ENCODE measurements at regions not wholly inside any gene's neighbourhood (a gene's known extent, or its start where the extent isn't known, plus 50 kb on each side); places are given as distances from the start of the nearest gene placed in this dataset.

DNA sequence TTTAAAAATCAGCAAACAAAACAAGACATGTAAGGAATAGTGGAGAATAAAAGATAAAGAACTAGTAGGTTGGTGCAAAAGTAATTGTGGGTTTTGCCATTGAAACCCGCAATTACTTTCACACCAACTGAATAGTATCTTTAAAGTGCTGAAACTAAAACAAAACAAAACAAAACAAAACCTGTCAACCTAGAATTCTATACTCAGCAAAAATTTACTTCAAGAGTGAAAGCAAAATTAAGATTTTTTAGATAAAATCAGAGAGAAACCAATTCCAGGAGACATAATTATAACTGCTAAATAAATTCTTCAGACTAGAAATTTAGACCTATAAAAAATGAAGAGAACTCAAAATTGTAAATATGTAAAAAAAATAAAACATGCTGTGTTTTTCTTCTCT lies 114.0 kb upstream of the TSPAN2 start (continued):
- TF ChIP-seq ZNF565 (CRISPR knock-in tag; conservative IDR thresholded peaks at IDR 0.05; ENCODE audit: low read depth), result no peak
- TF ChIP-seq, protein P1, sequence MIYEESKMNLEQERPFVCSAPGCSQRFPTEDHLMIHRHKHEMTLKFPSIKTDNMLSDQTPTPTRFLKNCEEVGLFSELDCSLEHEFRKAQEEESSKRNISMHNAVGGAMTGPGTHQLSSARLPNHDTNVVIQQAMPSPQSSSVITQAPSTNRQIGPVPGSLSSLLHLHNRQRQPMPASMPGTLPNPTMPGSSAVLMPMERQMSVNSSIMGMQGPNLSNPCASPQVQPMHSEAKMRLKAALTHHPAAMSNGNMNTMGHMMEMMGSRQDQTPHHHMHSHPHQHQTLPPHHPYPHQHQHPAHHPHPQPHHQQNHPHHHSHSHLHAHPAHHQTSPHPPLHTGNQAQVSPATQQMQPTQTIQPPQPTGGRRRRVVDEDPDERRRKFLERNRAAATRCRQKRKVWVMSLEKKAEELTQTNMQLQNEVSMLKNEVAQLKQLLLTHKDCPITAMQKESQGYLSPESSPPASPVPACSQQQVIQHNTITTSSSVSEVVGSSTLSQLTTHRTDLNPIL (CRISPR knock-in tag; IDR thresholded peaks at IDR 0.05; ENCODE audit: low read depth), result no peak
- no peak for TF ChIP-seq BACH2 (CRISPR knock-in tag; IDR thresholded peaks at IDR 0.05; ENCODE audit: borderline replicate concordance)
- no peak for TF ChIP-seq SNAI2 (CRISPR knock-in tag; IDR thresholded peaks at IDR 0.05)
- no peak for TF ChIP-seq ISL1 (CRISPR knock-in tag; IDR thresholded peaks at IDR 0.05)
- no peak for TF ChIP-seq PPARA (CRISPR knock-in tag; IDR thresholded peaks at IDR 0.05; ENCODE audit: borderline replicate concordance)
- TF ChIP-seq ZC3H10 (CRISPR knock-in tag; IDR thresholded peaks at IDR 0.05), result no peak
- no peak for TF ChIP-seq GLIS3 (CRISPR knock-in tag; IDR thresholded peaks at IDR 0.05)
- TF ChIP-seq, protein P2, sequence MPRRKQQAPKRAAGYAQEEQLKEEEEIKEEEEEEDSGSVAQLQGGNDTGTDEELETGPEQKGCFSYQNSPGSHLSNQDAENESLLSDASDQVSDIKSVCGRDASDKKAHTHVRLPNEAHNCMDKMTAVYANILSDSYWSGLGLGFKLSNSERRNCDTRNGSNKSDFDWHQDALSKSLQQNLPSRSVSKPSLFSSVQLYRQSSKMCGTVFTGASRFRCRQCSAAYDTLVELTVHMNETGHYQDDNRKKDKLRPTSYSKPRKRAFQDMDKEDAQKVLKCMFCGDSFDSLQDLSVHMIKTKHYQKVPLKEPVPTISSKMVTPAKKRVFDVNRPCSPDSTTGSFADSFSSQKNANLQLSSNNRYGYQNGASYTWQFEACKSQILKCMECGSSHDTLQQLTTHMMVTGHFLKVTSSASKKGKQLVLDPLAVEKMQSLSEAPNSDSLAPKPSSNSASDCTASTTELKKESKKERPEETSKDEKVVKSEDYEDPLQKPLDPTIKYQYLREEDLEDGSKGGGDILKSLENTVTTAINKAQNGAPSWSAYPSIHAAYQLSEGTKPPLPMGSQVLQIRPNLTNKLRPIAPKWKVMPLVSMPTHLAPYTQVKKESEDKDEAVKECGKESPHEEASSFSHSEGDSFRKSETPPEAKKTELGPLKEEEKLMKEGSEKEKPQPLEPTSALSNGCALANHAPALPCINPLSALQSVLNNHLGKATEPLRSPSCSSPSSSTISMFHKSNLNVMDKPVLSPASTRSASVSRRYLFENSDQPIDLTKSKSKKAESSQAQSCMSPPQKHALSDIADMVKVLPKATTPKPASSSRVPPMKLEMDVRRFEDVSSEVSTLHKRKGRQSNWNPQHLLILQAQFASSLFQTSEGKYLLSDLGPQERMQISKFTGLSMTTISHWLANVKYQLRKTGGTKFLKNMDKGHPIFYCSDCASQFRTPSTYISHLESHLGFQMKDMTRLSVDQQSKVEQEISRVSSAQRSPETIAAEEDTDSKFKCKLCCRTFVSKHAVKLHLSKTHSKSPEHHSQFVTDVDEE (CRISPR knock-in tag; IDR thresholded peaks at IDR 0.05), result no peak

DNA sequence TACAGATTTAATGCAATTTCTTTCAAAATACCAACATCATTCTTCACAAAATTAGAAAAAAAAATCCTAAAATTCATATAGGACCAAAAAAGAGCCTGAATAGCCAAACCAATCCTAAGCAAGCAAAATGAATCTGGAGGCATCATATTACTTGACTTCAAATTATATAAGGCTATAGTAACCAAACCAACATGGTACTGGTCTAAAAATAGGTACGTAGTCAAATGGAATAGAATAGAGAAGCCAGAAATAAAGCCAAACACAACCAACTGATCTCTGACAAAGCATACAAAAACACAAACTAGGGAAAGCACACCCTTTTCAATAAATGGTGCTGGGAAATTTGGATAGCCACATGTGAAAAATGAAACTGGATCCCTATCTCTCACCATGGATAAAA lies 112.3 kb upstream of the TSPAN2 start:
- ATAC-seq, result no peak
- TF ChIP-seq, protein P3, sequence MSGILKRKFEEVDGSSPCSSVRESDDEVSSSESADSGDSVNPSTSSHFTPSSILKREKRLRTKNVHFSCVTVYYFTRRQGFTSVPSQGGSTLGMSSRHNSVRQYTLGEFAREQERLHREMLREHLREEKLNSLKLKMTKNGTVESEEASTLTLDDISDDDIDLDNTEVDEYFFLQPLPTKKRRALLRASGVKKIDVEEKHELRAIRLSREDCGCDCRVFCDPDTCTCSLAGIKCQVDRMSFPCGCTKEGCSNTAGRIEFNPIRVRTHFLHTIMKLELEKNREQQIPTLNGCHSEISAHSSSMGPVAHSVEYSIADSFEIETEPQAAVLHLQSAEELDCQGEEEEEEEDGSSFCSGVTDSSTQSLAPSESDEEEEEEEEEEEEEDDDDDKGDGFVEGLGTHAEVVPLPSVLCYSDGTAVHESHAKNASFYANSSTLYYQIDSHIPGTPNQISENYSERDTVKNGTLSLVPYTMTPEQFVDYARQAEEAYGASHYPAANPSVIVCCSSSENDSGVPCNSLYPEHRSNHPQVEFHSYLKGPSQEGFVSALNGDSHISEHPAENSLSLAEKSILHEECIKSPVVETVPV (CRISPR knock-in tag; IDR thresholded peaks at IDR 0.05), result no peak
- no peak for TF ChIP-seq TOX (CRISPR knock-in tag; IDR thresholded peaks at IDR 0.05; ENCODE audit: borderline replicate concordance)
- TF ChIP-seq, protein P1 (CRISPR knock-in tag; IDR thresholded peaks at IDR 0.05; ENCODE audit: low read depth), result no peak

DNA sequence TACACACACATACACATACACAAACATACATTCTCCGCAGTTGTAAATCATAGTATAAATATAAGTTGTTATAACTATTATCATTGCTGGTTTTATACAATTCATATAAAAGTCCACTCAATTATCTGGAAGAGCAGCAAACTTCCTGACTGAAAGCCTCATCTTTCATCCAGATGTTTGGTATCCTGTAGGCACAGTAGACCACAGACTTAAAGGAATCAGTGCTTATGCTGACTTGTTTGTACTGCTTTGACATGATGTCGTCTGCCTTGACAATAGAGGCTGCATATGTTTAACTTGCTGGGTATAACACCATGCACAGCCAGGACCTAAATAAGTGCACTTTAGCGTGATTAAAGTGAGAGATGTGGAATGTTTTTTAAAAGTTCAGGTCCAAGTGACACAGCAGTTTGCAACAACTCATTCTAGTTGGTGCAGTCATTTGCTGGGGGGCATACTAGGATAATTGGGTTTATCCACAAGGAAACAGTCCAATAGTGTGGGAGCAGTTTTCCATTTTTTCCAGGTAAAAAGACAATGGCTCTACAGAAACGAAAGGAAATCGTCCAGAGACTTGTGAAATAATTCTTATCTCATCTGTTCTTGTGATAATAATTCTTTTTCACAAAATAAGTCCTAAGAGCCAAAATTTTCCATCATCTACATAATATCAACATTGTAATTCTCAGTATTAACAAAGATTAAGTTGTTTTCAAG lies 110.3 kb upstream of the TSPAN2 start:
- ATAC-seq, result peak; percentile 44; the same call in 2 of the 3 replicates
- TF ChIP-seq, protein P4, sequence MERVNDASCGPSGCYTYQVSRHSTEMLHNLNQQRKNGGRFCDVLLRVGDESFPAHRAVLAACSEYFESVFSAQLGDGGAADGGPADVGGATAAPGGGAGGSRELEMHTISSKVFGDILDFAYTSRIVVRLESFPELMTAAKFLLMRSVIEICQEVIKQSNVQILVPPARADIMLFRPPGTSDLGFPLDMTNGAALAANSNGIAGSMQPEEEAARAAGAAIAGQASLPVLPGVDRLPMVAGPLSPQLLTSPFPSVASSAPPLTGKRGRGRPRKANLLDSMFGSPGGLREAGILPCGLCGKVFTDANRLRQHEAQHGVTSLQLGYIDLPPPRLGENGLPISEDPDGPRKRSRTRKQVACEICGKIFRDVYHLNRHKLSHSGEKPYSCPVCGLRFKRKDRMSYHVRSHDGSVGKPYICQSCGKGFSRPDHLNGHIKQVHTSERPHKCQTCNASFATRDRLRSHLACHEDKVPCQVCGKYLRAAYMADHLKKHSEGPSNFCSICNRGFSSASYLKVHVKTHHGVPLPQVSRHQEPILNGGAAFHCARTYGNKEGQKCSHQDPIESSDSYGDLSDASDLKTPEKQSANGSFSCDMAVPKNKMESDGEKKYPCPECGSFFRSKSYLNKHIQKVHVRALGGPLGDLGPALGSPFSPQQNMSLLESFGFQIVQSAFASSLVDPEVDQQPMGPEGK (CRISPR knock-in tag; IDR thresholded peaks at IDR 0.05; ENCODE audit: borderline replicate concordance), result no peak
- TF ChIP-seq TOX (CRISPR knock-in tag; IDR thresholded peaks at IDR 0.05; ENCODE audit: borderline replicate concordance) (no peak), ZNF8 (CRISPR knock-in tag; IDR thresholded peaks at IDR 0.05) (no peak), ARNTL (CRISPR knock-in tag; IDR thresholded peaks at IDR 0.05; ENCODE audit: borderline replicate concordance, low read depth) (no peak), SNAI2 (CRISPR knock-in tag; IDR thresholded peaks at IDR 0.05) (no peak), OSR1 (CRISPR knock-in tag; IDR thresholded peaks at IDR 0.05) (no peak), ESRRG (CRISPR knock-in tag; IDR thresholded peaks at IDR 0.05) (no peak), ZFP3 (CRISPR knock-in tag; IDR thresholded peaks at IDR 0.05) (no peak), ZFP30 (CRISPR knock-in tag; IDR thresholded peaks at IDR 0.05) (no peak), PPARA (CRISPR knock-in tag; IDR thresholded peaks at IDR 0.05; ENCODE audit: borderline replicate concordance) (no peak), ZC3H10 (CRISPR knock-in tag; IDR thresholded peaks at IDR 0.05) (no peak), GLIS3 (CRISPR knock-in tag; IDR thresholded peaks at IDR 0.05) (no peak)
- TF ChIP-seq, protein P3 (CRISPR knock-in tag; IDR thresholded peaks at IDR 0.05), result no peak
- TF ChIP-seq, protein P2 (CRISPR knock-in tag; IDR thresholded peaks at IDR 0.05), result no peak

Measured in SK-N-SH treated with all-trans-retinoic acid at 6 μM for 48 hours (cell line).